GM12878 (cell line): ENCODE measurements at regions not wholly inside any gene's neighbourhood (a gene's known extent, or its start where the extent isn't known, plus 50 kb on each side); places are given as distances from the start of the nearest gene placed in this dataset.
"Not testable (repeated sequence)": the region's sequence is repeated elsewhere in the genome, so short reads cannot be mapped to it uniquely, and the experiment has no call there.

Experiments used
- ATAC-seq: fragments of 200-7000 bp; cut with Tn5 transposase; 3 replicates; pipeline ENCODE4 v1.9.1; 2020; ENCODE audit warnings: mild to moderate bottlenecking, moderate library complexity
- BruUV-seq: library from RNA; stranded (reverse); fragments of 400-500 nt; replicated peaks from 2 replicates; lab custom pipeline; 2021; lab: Mats Ljungman, UMichigan
- CTCF ChIA-PET: fragments of 300-600 bp; sonication (Branson Sonifier 250); formaldehyde crosslinking; extraction: SDS; loops from one replicate; lab custom pipeline; 2021; ENCODE audit warnings: inconsistent platforms; lab: Yijun Ruan, JAX
- POLR2A ChIA-PET: fragments of 350-600 bp; formaldehyde crosslinking; extraction: SDS; loops from one replicate; lab custom pipeline; 2021; ENCODE audit warnings: inconsistent platforms; lab: Charles Lee
- RAD21 ChIA-PET: fragments of 300-600 bp; sonication (Branson Sonifier 250); formaldehyde crosslinking; loops from one replicate; lab custom pipeline; 2023; ENCODE audit warnings: antibody characterized with exemption; ENCODE audit not compliant: unreplicated experiment; lab: Charles Lee
- SMC1A ChIA-PET: fragments of 300-600 bp; sonication (Branson Sonifier 250); formaldehyde crosslinking; loops from one replicate; lab custom pipeline; 2023; ENCODE audit not compliant: unreplicated experiment, uncharacterized antibody; lab: Charles Lee
- DNase-seq: peaks from one replicate; pipeline ENCODE4 v3.0.0-alpha.2; 2011; ENCODE audit warnings: low read depth, low spot score
- FAIRE-seq: peaks from 3 replicates; lab custom pipeline; 2011; peaks lifted over from hg19 to GRCh38; lab: Jason Lieb, UNC
- H2AFZ ChIP-seq: 2 replicates; pipeline ENCODE4 v1.6.0; 2011; ENCODE audit warnings: low read depth, low read length, control low read depth; ENCODE audit not compliant: control insufficient read depth
- H3K27ac ChIP-seq: 2 replicates; pipeline ENCODE4 v1.5.1; 2011; ENCODE audit warnings: control low read depth; ENCODE audit not compliant: control insufficient read depth, insufficient read depth
- H3K27me3 ChIP-seq, 2 experiments: replicated peaks in 1 of 2; 2 replicates each; pipeline versions ENCODE4 v1.6.0 to v1.6.1; 2011; ENCODE audit warnings: low read length in 1 of 2; ENCODE audit not compliant: control insufficient read depth in 2 of 2, insufficient read depth in 2 of 2
- H3K36me3 ChIP-seq, 2 experiments: 2 replicates each; pipeline ENCODE4 v1.5.1; 2011; ENCODE audit warnings: low read length in 1 of 2; ENCODE audit not compliant: control insufficient read depth in 2 of 2, insufficient read depth in 2 of 2
- H3K4me1 ChIP-seq: 2 replicates; pipeline ENCODE4 v1.6.1; 2011; ENCODE audit warnings: mild to moderate bottlenecking, low read length, moderate library complexity, mixed read lengths; ENCODE audit not compliant: control insufficient read depth, insufficient read depth
- H3K4me2 ChIP-seq: 2 replicates; pipeline ENCODE4 v1.6.0; 2011; ENCODE audit warnings: control low read depth; ENCODE audit not compliant: control insufficient read depth, insufficient read depth
- H3K4me3 ChIP-seq: fragments of 200-600 bp; sonication (generic); 2 replicates; pipeline ENCODE4 v1.5.1; 2016
- H3K79me2 ChIP-seq: 2 replicates; pipeline ENCODE4 v1.6.0; 2011; ENCODE audit warnings: low read length; ENCODE audit not compliant: control insufficient read depth, insufficient read depth
- H3K9ac ChIP-seq: 2 replicates; pipeline ENCODE4 v1.8.0; 2011; ENCODE audit warnings: low read length, control low read depth, mixed read lengths; ENCODE audit not compliant: control insufficient read depth, insufficient read depth
- H3K9me3 ChIP-seq: replicated peaks from 3 replicates; pipeline ENCODE4 v1.5.1; 2011; ENCODE audit warnings: mild to moderate bottlenecking, low read length; ENCODE audit not compliant: control insufficient read depth, insufficient read depth
- H4K20me1 ChIP-seq: 2 replicates; pipeline ENCODE4 v1.6.0; 2011; ENCODE audit not compliant: control insufficient read depth, insufficient read depth
- WGBS: methylation state at CpG from one replicate; pipeline ENCODE4 v1.1.6; 2016; ENCODE audit warnings: low lambda C conversion rate; ENCODE audit not compliant: insufficient replicate concordance, insufficient coverage; ENCODE audit errors: missing lambda C conversion rate; 5-methylcytosine and 5-hydroxymethylcytosine counted together
- in situ Hi-C: fragments of 300-500 bp; cut with MboI; formaldehyde crosslinking; loops from 9 replicates; pipeline ENCODE4 v1.14.3; 2018; ENCODE audit warnings: mixed read lengths
- intact Hi-C: fragments of 100-400 bp; cut with micrococcal nuclease; formaldehyde crosslinking; loops from one replicate; pipeline ENCODE4 v1.14.2; 2022; ENCODE audit not compliant: unreplicated experiment

- POLR2A ChIA-PET, H3K79me2 ChIP-seq, CTCF ChIA-PET, H3K36me3 ChIP-seq, H3K4me3 ChIP-seq, FAIRE-seq, ATAC-seq, H4K20me1 ChIP-seq, in situ Hi-C loops, intact Hi-C loops, H3K27me3 ChIP-seq, H2AFZ ChIP-seq, RAD21 ChIA-PET, SMC1A ChIA-PET, BruUV-seq, H3K4me2 ChIP-seq, H3K4me1 ChIP-seq, H3K27ac ChIP-seq, H3K9ac ChIP-seq, H3K9me3 ChIP-seq, DNase-seq: not testable (repeated sequence)
- WGBS = 19% methylated on average over 4 of the region's 4 CpGs
Measured at GRCh38 chr21:13896596-13897247, 287.1 kb downstream of the POTED start.

GRCh38 chr21:13893617-13894016, 284.0 kb downstream of the POTED start:
- ATAC-seq, RAD21 ChIA-PET, H3K36me3 ChIP-seq, H3K4me2 ChIP-seq, SMC1A ChIA-PET, H3K4me3 ChIP-seq, in situ Hi-C loops, CTCF ChIA-PET, H3K27ac ChIP-seq, H3K79me2 ChIP-seq, H3K9ac ChIP-seq, H4K20me1 ChIP-seq, H2AFZ ChIP-seq, BruUV-seq, intact Hi-C loops, H3K27me3 ChIP-seq, POLR2A ChIA-PET, FAIRE-seq, H3K9me3 ChIP-seq, H3K4me1 ChIP-seq, DNase-seq: not testable (repeated sequence)
- WGBS = 8% methylated on average over 2 of the region's 2 CpGs

- in situ Hi-C loops, ATAC-seq, H3K9ac ChIP-seq, H3K27ac ChIP-seq, FAIRE-seq, H3K9me3 ChIP-seq, POLR2A ChIA-PET, intact Hi-C loops, H3K36me3 ChIP-seq, H3K4me3 ChIP-seq, H3K27me3 ChIP-seq, H3K79me2 ChIP-seq, BruUV-seq, H3K4me1 ChIP-seq, H3K4me2 ChIP-seq, CTCF ChIA-PET, DNase-seq, SMC1A ChIA-PET, RAD21 ChIA-PET, H4K20me1 ChIP-seq, H2AFZ ChIP-seq: not testable (repeated sequence)
- 38% methylated on average over 4 of the region's 4 CpGs for whole genome bisulfite sequencing
Measured at GRCh38 chr21:13893025-13893424, 283.4 kb downstream of the POTED start.

GRCh38 chr21:13892146-13892751, 282.7 kb downstream of the POTED start:
- H2AFZ ChIP-seq, H3K27me3 ChIP-seq, H3K9me3 ChIP-seq, H3K4me2 ChIP-seq, DNase-seq, H3K4me3 ChIP-seq, H3K27ac ChIP-seq, H3K4me1 ChIP-seq, in situ Hi-C loops, RAD21 ChIA-PET, H3K9ac ChIP-seq, ATAC-seq, POLR2A ChIA-PET, H3K36me3 ChIP-seq, H3K79me2 ChIP-seq, intact Hi-C loops, SMC1A ChIA-PET, H4K20me1 ChIP-seq, BruUV-seq, FAIRE-seq, CTCF ChIA-PET: not testable (repeated sequence)
- 13% methylated on average over 4 of the region's 4 CpGs for WGBS
